ENCODE measurements at regions not wholly inside any gene's neighbourhood (a gene's known extent, or its start where the extent isn't known, plus 50 kb on each side); places are given as distances from the start of the nearest gene placed in this dataset.

DNA sequence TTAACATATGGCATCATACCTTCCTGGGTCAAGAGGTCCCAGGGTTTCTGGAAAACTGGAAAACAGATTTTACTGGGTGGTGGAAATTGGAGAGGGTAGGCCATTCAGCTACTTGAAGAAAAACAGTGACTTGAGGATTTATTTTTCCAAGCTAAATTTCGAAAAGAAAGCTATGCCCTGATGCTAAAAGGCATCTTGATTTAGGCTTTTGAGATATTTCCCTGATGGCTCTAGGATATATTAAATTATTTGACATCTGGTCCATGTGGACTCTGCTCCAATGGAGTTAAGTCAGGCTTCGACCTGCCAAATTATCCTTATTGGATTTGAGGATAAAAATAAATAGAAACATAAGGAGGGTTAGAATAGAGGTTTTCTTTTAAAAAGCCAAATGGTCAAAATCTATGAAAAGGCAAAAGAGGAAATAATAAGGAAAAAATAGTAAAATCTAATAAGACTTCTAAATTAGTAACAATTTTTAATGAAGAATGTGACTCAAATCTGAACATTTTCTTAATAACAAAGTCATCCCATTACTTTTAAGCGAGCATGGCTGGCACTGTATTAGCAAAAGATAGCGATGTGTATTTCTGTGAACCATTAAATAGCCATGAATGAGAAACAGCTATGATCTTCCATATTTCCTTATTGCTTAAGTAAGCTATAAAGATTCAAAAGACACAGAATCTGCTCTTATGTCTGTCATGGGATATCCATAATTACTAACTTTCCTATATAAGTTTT lies 190.0 kb upstream of the MIR17HG start:
- Histone ChIP-seq H3K27ac (no peak overlapping the region), H3K27me3 (no peaks in the 10 kb centered on the region), H3K4me1 (no peaks in the 10 kb centered on the region), H3K9me3 (no peaks in the 10 kb centered on the region), H3K36me3 (no peaks in the 10 kb centered on the region), H3K4me3 (no peak overlapping the region)
- DNase-seq (ENCODE audit: extremely low spot score in 2 of 2): no peak
- intact Hi-C loops (cut with DNase I): no loop called here
- TF ChIP-seq POLR2A (IDR thresholded peaks at IDR 0.05): no peak
- TF ChIP-seq, protein P1, sequence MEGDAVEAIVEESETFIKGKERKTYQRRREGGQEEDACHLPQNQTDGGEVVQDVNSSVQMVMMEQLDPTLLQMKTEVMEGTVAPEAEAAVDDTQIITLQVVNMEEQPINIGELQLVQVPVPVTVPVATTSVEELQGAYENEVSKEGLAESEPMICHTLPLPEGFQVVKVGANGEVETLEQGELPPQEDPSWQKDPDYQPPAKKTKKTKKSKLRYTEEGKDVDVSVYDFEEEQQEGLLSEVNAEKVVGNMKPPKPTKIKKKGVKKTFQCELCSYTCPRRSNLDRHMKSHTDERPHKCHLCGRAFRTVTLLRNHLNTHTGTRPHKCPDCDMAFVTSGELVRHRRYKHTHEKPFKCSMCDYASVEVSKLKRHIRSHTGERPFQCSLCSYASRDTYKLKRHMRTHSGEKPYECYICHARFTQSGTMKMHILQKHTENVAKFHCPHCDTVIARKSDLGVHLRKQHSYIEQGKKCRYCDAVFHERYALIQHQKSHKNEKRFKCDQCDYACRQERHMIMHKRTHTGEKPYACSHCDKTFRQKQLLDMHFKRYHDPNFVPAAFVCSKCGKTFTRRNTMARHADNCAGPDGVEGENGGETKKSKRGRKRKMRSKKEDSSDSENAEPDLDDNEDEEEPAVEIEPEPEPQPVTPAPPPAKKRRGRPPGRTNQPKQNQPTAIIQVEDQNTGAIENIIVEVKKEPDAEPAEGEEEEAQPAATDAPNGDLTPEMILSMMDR (IDR thresholded peaks at IDR 0.05): no peak
- TF ChIP-seq POLR2AphosphoS5 (IDR thresholded peaks at IDR 0.05; ENCODE audit: insufficient read depth in 1 of 2, low read depth in 1 of 2): no peak

DNA sequence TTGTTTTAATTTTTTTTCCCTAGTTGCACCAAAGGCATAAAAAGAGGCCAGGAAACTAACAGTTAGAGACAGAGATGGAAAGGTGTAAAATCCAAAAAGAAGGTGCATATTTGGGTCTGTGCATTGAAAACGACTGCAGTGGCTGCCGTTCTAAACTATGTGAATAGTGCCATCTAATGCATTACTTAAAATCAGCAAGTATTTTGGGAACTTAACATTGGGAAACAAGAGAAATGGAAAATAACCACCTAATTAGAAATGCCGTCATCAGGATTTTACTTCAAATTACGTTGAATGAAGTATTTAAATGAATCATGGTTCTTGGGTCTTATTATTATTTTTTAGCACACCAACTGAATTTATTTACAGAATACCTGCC lies 189.5 kb upstream of the MIR17HG start:
- no peaks in the 10 kb centered on the region for H3K4me1 ChIP-seq
- TF ChIP-seq, protein P1 (IDR thresholded peaks at IDR 0.05): no peak
- TF ChIP-seq POLR2AphosphoS5 (IDR thresholded peaks at IDR 0.05; ENCODE audit: insufficient read depth in 1 of 2, low read depth in 1 of 2) (no peak), POLR2A (IDR thresholded peaks at IDR 0.05) (no peak)
- no peaks in the 10 kb centered on the region for H3K27me3 ChIP-seq
- H3K27ac ChIP-seq: no peak overlapping the region
- no peaks in the 10 kb centered on the region for H3K9me3 ChIP-seq
- H3K36me3 ChIP-seq: no peaks in the 10 kb centered on the region
- DNase-seq (ENCODE audit: extremely low spot score in 2 of 2): no peak
- no peak overlapping the region for H3K4me3 ChIP-seq
- intact Hi-C loops (cut with DNase I): no loop called here

DNA sequence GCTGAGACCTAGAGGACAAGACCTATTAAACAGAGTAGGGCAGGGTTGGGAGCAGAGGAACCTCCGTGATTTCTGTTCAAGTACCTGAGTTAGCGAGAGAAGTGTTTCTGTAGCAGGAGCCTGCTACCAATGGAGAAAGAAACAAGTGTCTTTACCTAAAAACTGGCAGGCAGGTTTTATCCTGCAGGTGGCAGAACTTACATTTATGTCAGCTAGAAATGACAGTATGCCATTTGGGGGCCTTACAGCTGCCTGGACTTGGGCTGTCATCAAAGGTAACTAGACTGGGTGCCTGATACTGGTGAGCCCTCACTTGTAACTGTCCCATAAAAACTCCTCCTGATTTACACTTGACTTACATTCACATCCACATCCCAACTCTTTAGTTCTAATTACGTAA lies 185.3 kb upstream of the MIR17HG start:
- Histone ChIP-seq H3K9me3 (no peaks in the 10 kb centered on the region), H3K27ac (no peak overlapping the region), H3K27me3 (no peaks in the 10 kb centered on the region), H3K4me3 (no peak overlapping the region), H3K4me1 (no peaks in the 10 kb centered on the region), H3K36me3 (no peaks in the 10 kb centered on the region)
- intact Hi-C loops (cut with DNase I): no loop called here
- no peak for TF ChIP-seq POLR2A (IDR thresholded peaks at IDR 0.05)
- TF ChIP-seq POLR2AphosphoS5 (IDR thresholded peaks at IDR 0.05; ENCODE audit: insufficient read depth in 1 of 2, low read depth in 1 of 2): no peak
- TF ChIP-seq, protein P1 (IDR thresholded peaks at IDR 0.05): no peak
- DNase-seq (ENCODE audit: extremely low spot score in 2 of 2): no peak

DNA sequence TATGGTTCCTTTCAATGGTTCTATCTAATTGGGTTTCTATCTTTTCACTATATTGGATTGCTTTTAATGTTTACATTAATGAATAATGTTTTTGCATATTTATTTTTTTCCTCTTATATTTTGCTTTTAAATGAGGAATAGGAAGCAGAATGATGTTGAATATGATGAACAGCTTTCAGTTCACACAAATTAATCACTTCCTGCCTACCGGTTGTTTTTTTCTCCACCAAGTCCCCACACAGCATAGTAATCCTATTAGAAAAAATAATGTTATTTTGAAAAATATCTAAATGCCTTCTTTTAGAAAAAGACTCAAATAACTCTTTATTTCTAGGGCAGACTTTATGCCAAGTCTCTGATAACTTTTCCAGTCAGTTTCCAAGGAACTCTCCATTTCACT lies 184.9 kb upstream of the MIR17HG start:
- H3K27me3 ChIP-seq: no peaks in the 10 kb centered on the region
- TF ChIP-seq, protein P1 (IDR thresholded peaks at IDR 0.05): no peak
- no peak for TF ChIP-seq POLR2A (IDR thresholded peaks at IDR 0.05)
- TF ChIP-seq POLR2AphosphoS5 (IDR thresholded peaks at IDR 0.05; ENCODE audit: insufficient read depth in 1 of 2, low read depth in 1 of 2): no peak
- intact Hi-C loops (cut with DNase I): no loop called here
- no peaks in the 10 kb centered on the region for H3K36me3 ChIP-seq
- H3K4me3 ChIP-seq: no peak overlapping the region
- DNase-seq (ENCODE audit: extremely low spot score in 2 of 2): no peak
- H3K4me1 ChIP-seq: no peaks in the 10 kb centered on the region
- H3K9me3 ChIP-seq: no peaks in the 10 kb centered on the region
- no peak overlapping the region for H3K27ac ChIP-seq

DNA sequence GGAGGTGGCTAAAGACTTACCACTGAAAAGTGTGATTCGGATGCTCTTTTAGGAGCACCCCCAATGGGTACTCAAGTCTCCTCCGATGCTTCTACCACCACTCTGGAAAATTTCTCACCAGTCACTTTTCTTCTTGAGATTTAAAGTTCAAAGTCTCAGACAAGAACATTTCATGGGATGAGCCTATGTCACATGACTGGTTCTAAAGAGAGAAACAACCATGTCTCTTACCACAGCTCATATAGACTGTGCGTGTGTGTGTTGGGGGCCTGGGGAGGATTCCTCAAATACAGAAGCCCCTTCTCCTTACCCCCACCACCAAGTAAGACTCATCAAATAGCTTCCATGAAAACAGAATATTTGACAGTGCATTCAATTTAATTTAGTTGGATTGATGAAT lies 181.7 kb upstream of the MIR17HG start:
- Histone ChIP-seq H3K36me3 (no peaks in the 10 kb centered on the region), H3K4me1 (no peaks in the 10 kb centered on the region), H3K27ac (no peak overlapping the region), H3K9me3 (no peaks in the 10 kb centered on the region), H3K4me3 (no peak overlapping the region), H3K27me3 (no peaks in the 10 kb centered on the region)
- intact Hi-C loops (cut with DNase I): no loop called here
- no peak for TF ChIP-seq POLR2A (IDR thresholded peaks at IDR 0.05)
- no peak for TF ChIP-seq POLR2AphosphoS5 (IDR thresholded peaks at IDR 0.05; ENCODE audit: insufficient read depth in 1 of 2, low read depth in 1 of 2)
- TF ChIP-seq, protein P1 (IDR thresholded peaks at IDR 0.05): no peak
- DNase-seq (ENCODE audit: extremely low spot score in 2 of 2): no peak

Measured in vagina (tissue), 2 donors.